Fibroblast of mammary gland (primary cell): ENCODE measurements at regions not wholly inside any gene's neighbourhood (a gene's known extent, or its start where the extent isn't known, plus 50 kb on each side); places are given as distances from the start of the nearest gene placed in this dataset.

Source experiments
- DNase-seq: peaks from one replicate; pipeline ENCODE4 v3.0.0-alpha.2; 2010; ENCODE audit warnings: low read depth
- H3K4me3 ChIP-seq: 2 replicates; pipeline ENCODE4 v1.5.1; 2011; ENCODE audit warnings: low read depth, mild to moderate bottlenecking, low read length, moderate library complexity; ENCODE audit not compliant: control insufficient read depth
- TF ChIP-seq, protein P1 (sequence below): conservative IDR thresholded peaks from 2 replicates; pipeline ENCODE4 v1.5.1; 2011; ENCODE audit warnings: low read depth, low read length, inconsistent platforms; ENCODE audit not compliant: control insufficient read depth, insufficient read depth

DNA sequence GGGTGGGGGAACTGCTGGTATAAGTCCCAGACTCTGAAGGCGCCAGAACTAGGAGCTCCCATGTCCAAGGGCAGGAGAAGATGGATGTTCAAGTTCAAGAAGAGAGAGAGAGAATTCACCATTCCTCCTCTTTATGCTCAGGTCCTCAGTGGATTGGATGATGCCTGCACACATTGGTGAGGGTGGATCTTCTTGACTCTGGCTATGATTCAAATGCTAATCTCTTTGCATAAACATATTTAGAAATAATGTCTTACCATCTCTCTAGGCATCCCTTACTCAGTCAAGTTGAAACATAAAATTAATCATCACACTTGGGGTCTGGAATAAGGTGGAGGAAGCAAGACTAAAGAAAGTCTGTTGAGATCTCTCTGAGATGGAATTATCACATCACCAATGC, 210.6 kb upstream of the CHST9 start:
- no peak overlapping the region for H3K4me3 ChIP-seq
- no peak for DNase-seq
- TF ChIP-seq, protein P1, sequence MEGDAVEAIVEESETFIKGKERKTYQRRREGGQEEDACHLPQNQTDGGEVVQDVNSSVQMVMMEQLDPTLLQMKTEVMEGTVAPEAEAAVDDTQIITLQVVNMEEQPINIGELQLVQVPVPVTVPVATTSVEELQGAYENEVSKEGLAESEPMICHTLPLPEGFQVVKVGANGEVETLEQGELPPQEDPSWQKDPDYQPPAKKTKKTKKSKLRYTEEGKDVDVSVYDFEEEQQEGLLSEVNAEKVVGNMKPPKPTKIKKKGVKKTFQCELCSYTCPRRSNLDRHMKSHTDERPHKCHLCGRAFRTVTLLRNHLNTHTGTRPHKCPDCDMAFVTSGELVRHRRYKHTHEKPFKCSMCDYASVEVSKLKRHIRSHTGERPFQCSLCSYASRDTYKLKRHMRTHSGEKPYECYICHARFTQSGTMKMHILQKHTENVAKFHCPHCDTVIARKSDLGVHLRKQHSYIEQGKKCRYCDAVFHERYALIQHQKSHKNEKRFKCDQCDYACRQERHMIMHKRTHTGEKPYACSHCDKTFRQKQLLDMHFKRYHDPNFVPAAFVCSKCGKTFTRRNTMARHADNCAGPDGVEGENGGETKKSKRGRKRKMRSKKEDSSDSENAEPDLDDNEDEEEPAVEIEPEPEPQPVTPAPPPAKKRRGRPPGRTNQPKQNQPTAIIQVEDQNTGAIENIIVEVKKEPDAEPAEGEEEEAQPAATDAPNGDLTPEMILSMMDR = no peak

DNA sequence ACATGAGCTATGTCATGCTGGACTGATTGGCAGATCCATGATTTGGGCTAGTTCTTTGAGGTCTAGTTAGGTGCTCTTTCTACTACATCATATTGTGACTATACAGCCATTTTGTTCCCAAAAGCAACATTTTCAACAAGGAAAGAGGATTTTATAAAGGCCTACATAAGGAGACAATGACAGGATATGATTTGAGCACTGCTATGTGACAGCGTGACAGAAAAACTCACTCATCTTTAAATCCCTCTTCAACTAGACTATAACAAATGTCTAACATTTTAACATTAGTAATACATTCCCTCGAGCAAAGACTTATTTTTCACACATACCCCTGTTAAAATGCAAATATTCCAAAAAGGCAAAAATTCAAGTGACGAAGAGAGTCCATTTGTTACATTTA, 209.6 kb upstream of the CHST9 start:
- TF ChIP-seq, protein P1 = no peak
- no peak for DNase-seq
- no peak overlapping the region for H3K4me3 ChIP-seq

DNA sequence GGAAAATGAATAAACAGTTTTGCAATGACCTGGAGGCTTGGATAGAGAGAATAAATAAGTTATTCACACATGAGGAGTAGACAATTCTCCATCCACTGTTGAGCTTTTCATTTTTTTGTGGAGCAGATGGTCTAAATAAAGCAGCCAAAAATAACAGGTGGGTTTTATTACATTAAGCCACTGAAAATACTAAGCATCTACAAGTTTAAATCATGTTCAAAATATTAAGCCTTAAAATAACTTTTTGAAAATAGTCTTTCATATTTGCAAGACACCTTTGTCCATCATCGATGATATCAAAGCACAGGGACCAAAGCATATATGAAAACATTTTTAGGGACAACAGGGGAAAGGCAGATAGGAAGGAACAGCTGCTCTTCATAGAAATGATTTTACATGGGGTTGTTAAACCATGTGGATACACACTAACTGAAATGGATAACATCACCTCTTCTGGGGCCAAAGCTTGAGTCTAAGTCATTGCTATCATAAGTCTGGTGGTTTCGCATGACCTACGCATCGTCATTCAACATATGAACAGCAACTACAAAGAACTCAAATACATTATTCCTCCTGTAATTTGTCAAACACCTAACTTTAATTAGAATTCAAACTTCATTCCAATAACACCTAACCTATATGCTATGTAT, 197.6 kb upstream of the CHST9 start:
- H3K4me3 ChIP-seq = no peak overlapping the region
- no peak for DNase-seq
- TF ChIP-seq, protein P1 = no peak

DNA sequence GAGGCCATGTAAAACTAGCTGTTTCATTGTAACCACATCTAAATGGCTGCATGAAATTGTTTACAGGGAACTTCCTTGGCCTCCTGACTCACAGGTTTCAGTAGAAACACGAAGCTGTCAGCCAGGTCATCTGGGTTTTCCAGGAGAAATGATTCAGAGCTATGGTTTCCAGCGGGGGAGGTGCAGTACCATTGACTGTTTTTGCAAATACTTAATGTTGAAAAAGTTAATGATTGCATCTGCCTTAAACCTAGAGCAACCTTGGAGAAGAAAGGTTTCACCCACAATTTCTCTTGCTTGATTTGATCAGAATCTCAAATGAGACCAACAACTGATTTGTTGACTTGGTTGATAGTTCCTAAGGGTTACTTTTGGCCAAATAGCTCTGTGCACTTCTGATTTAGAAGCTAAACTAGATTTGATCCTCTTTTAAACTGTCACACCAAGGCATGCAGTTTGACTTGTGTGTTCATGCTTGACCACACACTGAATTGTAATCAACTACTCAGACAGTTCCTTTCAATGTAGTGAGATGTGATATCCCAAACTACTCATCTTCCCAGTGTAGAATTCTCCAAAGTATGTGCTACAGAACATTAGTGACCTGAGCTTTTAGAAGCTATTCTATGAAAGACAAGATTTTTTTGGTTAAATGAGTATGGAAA, 193.5 kb upstream of the CHST9 start:
- TF ChIP-seq, protein P1 = no peak
- H3K4me3 ChIP-seq = no peak overlapping the region
- DNase-seq = peak; percentile 61

DNA sequence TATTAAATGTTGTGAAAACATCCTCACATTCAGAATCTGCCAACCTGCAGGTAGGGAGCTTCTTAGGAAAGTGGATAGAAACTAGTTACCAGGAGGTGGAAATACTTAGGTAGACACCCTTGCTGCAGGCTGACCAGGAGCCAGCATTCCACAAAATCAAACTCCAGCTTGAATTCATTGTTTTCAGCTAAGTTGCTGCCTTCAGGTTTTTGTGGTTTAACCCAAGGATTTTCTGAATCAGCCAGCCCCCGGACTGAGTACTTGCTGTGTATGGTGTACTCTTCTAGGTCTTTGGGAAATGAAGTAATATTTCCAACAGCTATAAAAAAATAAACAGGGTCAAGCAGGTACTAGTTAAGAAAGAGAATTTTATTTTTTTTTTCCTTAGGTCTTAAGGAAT, 192.1 kb upstream of the CHST9 start:
- H3K4me3 ChIP-seq = no peak overlapping the region
- peak; percentile 2 for DNase-seq
- TF ChIP-seq, protein P1 = no peak

DNA sequence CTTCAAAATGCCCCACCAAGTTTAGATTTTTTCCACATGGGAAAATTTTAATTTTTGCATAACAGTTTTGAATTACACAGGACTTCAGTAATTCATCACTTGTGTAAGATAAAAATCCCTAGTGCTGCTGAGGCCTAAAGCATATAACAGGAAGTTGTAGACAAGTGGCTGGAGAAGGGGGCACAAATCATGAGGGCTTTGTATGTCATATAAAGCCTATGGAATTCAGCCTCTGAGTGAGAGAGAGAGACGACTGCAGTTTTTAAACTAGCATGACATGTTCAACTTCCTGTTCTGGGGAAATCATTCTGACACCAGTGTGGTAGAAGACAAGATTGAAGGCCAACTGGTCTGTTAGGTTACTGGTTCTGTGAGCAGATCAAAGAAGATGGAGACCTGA, 187.3 kb upstream of the CHST9 start:
- DNase-seq = no peak
- TF ChIP-seq, protein P1 = no peak
- H3K4me3 ChIP-seq = no peak overlapping the region
